ENCODE measurements at regions not wholly inside any gene's neighbourhood (a gene's known extent, or its start where the extent isn't known, plus 50 kb on each side); places are given as distances from the start of the nearest gene placed in this dataset.

DNA sequence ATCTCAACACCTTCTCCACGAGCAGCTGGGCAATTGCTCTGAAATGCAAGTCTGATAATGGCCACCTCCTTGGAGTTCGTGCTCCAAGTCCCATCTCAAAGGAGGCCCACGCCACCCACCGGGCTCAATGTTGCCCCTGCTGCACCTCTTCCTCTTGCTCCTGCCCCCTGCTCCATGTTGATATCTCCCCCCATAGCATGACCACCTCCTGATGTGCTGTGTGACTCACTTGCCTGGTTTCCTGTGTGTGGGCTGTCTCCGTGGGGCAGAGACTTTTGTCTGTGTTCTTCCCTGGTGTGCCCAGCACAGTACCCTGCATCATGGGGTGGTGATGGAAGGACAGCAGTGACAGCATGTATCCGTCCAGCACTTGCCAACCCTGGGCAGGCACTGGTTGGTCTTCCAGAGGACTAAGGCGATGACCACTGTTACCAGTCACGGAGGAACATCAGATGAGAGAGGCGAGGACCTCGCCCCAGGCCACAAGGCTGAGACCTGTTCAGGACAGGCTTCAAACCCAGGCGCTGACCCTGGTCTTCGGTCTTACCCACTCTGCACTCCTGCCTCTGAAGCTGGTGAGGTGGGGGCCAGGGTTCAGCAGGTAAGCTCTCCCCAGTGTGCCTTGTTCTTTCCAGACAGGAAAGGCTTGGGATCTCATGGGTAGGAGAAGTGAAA lies 104.6 kb upstream of the LRPAP1 start:
- TF ChIP-seq MAFF (IDR thresholded peaks at IDR 0.05; ENCODE audit: low read depth, low read length) (no peak), TAF15 (IDR thresholded peaks at IDR 0.05; ENCODE audit: low read depth, low read length, poor library complexity, severe bottlenecking) (no peak), ATF4 (CRISPR knock-in tag; IDR thresholded peaks at IDR 0.05) (no peak), RAD21 (CRISPR knock-in tag; IDR thresholded peaks at IDR 0.05) (no peak), BCL6 (CRISPR knock-in tag; IDR thresholded peaks at IDR 0.05) (no peak), FOXA1 (IDR thresholded peaks at IDR 0.05) (no peak), FOXA1 (CRISPR knock-in tag; IDR thresholded peaks at IDR 0.05) (no peak), RFX5 (IDR thresholded peaks at IDR 0.05; ENCODE audit: low read depth, low read length) (no peak), POLR2AphosphoS5 (IDR thresholded peaks at IDR 0.05; ENCODE audit: low read depth, low read length) (no peak), NR2C2 (CRISPR knock-in tag; IDR thresholded peaks at IDR 0.05; ENCODE audit: borderline replicate concordance) (no peak), ZNF652 (CRISPR knock-in tag; IDR thresholded peaks at IDR 0.05; ENCODE audit: borderline replicate concordance, low read depth) (no peak), ZBTB20 (CRISPR knock-in tag; IDR thresholded peaks at IDR 0.05; ENCODE audit: borderline replicate concordance, low read depth) (no peak), NR2F2 (IDR thresholded peaks at IDR 0.05; ENCODE audit: borderline replicate concordance, low read depth) (no peak)
